Globus pallidus (tissue), 1 donor: ENCODE measurements at regions not wholly inside any gene's neighbourhood (a gene's known extent, or its start where the extent isn't known, plus 50 kb on each side); places are given as distances from the start of the nearest gene placed in this dataset.
A peak's percentile ranks its signal among the peaks of the same experiment; 100 is the strongest.

ENCODE experiments used
- DNase-seq: peaks from one replicate; pipeline ENCODE4 v3.0.0-alpha.2; 2015; ENCODE audit warnings: low spot score

DNA sequence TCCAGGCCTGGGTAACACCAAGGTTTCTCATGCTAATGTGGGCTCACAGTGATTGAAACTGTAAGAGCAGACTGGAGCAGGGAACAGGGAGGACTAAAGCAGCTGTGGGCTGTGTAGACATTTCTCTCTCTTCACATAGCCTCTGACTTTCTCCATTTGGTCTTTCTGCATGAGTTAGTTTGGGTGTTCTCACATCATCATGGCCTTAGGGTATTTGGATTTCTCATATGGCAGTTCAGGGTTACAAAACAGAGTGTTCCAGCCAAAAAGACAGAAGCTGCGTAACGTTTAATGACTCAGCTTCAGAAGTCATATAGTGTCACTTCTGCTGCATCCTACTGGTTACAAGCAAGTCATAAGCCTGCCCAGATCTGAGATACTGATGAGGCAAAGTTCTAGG lies 52.0 kb upstream of the OSBPL8 start:
- no peak for DNase-seq

DNA sequence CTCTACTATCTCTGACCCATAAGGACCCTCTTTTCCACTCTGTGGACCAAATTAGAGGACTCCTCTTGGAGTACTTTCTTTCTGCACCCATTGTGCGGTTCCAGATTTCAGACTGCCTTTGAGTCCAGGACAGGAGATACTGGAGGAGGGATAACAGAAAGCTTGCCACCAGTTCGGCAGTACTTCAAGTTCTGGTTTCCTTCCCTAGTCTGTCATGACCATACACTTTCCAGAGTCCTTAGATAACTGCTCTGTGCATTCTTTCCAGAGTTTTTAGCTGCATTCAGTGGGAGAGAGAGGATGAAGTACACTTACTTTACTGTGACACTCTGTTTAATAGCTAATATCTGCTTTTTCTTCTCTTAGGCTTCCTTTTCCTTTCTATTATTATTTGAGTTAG lies 54.8 kb upstream of the OSBPL8 start:
- no peak for DNase-seq

DNA sequence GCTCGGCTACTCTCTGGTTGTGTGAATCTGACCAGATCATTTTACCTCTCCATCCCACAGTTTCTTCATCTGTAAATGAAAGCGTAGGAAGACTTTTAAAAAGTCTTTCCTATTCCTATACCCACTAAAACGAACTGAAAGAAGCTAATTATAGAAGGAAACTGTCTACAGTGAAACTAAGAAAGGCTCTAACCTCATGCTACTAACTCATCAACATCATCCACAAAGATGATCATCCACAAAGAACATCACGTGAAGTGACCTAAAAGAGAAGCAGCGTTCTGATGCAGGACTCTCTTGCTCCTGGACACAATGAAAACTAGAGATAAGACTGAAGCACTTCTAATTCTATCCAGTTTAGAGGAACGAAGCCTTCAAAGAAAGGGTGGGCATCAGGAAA lies 58.5 kb upstream of the OSBPL8 start:
- DNase-seq, result no peak

DNA sequence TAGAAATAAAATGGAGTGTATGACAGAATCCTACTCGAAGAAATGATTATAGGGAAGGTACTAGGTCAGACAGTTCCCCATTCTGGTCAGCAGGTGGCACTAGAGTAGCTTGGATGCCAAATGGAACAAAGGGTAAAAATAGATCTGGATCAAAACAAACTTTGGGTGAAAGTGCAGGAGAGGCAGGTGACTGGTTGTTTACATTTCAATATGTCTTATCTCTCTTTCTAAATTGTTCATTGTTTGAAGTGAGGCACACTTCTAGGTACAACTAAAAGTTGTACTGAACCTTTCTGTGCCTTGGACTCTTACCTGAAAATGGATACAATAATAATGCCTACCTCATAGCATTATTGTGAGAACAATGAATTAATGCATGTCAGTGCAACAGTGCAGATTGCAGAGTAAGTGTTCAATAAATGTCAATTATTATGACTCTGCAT lies 62.0 kb upstream of the OSBPL8 start:
- DNase-seq, result peak; percentile 54

DNA sequence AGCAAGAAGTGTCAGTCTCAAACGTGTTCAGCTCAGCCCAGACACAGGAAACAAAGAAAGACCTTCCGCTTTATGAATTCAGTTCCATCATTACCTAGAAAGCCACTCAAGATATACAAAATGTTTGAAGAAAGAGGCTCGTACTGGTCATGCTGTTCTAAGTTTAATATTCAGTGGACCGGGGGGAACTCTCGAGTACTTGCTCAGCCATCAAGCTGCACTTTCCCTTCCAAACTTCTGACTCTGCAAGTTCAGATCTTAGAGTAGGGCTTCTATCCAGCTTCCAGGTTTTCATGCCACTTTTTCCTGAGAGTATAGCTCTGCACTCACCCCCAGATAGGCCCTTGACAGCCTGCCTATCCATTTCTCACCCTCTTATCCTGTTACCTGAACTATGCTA lies 62.8 kb upstream of the OSBPL8 start:
- DNase-seq, result no peak

DNA sequence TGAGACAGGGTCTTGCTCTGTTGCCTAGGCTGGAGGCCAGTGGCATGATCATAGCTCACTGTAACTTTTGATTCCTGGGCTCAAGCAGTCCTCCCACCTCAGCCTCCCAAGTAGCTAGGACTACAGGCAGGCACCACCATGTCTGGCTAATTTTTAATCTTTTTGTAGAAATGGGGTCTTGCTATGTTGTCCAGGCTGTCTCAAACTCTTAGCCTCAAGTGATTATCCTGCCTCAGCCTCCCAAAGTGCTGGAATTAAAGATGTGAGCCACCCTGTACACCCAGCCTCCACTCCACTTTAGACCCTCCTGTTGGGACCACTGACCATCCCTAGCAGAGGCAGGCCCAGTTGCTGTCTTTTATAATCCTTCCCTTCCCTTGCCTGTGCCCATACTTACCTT lies 63.3 kb upstream of the OSBPL8 start:
- no peak for DNase-seq

DNA sequence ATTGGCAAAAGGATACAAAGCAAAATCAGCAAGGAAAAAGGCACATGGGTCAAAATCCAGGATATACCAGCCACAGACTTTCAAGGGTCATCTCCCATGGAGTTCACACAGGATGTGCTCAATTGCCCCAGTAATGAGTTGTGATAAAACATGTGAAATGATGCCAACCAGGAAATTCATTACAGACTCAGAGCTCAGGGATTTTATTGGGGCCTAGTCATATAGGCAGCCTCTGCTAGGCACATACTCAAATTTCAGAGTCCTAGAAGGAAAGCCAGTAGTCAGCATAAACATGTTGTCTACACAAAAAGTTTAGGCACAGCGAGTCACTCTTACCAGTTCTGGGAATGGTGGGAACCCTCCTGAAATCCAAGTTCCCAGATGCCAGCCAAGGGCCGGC lies 64.4 kb upstream of the OSBPL8 start:
- no peak for DNase-seq

DNA sequence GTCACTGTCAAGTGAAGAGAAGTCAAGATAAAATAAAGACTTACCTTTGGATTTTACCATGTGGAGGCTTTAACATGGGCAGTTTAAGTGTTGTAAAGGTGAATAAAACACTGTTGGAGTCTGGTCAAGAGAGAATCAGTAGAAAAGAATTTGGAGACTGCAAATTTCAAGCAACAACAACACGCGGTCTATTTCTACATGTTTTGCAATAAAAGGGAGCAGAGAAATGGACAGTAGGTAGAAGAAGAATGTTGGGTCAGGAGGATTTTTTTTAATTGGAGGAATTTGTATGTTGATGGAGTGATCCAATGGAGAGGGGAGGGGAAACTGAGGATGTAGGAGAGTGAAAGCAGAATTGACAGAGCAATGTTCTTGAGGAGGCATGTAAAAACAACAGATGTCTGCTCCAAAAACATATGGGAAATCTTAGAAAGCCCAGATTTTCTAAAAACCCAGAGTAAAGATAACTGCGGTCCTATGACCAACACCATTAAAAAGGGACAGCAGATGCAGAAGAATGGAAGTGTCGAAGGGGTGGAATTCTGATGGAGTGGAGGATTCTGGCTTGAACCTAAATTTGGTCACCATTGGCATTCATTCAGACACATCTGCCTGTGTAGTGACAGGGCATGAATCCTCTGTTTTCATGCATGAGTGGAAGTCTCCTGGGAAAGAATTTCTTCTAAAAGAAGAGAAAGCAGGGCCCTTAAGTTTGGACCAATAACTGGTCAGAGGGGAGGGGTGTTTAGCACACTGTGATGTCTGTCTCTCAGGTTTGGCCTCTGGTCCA lies 68.0 kb upstream of the OSBPL8 start:
- DNase-seq, result no peak

DNA sequence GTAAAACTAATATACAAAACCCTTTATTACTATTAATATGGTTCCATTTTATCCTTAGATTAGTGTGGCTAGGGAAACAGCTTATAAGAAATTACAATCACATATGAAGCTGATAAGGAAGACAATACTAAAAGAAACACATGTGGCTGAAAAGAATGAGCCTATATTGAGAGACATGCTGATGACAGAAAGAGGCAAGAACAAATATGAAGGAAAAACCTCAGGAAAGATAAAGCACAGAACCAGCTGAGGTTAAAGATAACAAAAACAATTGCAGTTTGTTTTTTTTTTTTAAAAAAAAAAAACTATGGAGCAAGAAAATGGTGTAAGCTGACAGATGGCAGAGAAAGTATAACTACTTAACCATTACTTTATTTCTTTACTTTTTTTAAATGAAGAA lies 69.2 kb upstream of the OSBPL8 start:
- DNase-seq, result no peak

DNA sequence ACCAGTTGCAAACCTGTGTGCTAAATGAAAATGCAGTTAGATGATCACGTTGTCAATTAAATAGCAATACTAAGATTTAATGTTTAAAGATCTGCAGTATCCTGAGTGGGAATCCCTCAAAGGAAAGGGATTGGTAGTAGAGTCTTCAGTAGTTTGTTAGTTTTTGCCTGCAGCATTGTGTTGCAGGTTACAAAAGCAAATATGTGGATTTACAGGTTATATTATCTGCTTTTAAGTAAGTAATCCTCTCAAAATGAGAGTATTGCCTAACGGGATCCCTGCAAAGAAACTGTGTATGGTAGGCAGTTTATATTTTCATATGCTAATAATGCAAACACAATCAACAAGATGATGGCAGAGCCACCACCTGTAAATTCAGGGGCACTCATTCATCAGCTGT lies 72.2 kb upstream of the OSBPL8 start:
- no peak for DNase-seq

DNA sequence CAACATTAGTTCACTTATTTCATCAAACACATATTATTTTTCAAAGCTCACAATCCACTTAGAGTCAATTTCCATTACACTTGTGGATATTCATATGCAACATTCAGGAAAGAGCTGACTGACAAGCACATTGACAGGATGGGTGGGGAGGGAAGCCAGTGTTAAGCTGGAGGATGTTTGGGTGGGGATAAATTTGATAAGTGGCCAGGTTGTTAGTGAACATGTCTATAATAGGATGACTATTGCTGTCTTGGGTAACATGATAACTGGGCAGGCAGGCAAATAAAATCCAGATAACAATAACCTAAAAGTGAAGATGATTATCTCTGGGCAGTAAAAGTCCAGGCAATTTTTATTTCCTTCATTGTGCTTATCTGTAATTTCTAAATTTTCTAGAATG lies 73.8 kb upstream of the OSBPL8 start:
- no peak for DNase-seq

DNA sequence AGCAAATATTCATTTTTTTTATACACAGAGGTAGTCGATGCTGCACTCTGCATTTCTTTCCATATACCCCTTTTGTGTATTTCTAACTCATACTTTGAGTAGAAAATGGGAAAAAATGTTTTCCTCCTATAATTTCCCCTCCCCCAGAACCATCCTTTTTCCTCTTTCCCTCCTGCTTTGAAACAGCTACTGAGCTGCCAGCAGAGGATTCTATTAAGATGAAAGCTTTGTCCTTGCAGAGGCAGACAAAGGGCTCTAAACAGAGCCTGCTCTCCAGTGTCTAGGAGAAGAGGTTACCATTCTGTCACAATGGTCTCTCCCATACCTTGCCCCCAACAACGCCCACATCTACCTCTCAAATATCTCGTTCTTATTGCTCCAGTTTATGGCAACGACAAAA lies 74.6 kb upstream of the OSBPL8 start:
- DNase-seq, result no peak

DNA sequence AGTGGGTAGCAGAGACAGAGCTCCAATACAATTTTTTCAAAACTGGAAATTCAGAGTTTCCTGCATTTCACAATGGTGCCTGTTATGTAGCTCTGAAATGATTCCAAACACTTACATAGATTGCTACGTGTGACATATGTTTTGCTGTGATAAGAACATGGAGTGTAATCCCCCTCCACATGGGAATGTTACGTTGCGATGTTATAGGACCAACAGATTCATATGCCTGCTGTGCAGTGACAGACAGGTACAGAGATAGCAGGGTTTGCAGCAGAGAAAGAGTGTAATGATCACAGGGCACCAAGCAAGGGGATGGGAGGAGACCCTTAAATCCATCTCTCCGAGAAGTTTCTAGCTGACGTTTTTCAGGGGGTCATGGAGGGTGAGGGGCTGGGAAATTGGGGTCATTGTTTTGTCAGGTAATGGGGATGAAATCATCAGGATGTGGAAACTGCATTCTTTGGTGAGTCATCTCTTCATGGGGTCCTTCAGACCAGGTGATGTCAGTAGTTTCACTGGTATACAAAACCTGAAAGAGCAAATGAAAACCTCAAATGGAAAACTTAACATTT lies 76.6 kb upstream of the OSBPL8 start:
- DNase-seq, result no peak

DNA sequence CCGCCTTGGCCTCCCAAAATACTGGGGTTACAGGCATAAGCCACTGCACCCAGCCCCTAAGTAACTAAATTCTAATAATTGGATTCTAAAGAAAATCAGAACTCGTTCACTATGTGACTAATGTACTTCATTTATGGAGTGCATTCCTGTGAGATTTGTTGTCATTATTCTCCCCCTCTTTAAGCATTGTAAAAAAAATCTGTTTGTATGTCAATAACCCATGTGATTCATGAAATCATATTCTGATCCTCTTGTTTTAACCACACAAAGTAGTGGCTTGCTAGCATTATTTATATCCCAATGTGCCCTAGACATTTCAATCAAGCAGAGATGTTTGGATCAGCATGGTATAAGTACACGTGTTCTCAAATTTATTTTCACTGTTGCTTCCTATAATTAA lies 78.2 kb upstream of the OSBPL8 start:
- DNase-seq, result no peak

DNA sequence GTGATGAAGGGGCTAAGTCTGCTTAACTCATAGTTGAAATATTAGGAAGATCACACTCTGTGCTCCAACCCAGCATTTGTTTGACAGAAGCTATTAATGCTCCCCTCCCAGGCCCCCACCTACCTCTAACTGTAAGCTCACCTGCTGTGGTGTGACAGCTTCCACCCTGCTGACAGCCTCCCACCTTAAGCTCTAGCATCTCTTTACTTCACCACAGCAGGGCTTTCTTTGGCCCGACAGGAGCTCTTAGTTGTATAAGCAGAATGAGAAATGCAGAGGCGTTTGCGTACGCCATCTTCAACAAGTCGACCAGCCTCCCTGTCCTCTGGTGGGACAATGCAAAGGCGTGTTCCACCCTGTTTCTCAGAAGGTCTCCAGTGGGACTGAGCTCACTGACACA lies 80.1 kb upstream of the OSBPL8 start:
- no peak for DNase-seq

DNA sequence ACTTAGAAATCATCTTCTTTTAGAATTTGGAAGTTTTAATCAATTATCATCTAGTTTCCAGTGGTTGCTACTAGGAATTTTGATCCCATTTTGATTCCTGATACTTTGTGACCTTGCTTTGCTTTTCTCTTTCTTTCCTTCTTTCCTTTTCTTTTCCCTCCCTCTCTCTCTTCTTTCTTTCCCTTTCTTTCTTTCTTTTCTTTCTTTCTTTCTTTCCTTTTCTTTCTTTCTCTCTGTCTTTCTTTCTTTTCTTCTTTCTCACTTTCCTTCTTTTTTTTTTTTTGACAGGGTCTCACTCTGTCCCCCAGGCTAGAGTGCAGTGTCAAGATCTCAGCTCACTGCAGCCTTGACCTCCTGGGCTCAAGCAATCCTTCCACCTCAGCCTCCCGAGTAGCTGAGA lies 81.5 kb upstream of the OSBPL8 start:
- no peak for DNase-seq

DNA sequence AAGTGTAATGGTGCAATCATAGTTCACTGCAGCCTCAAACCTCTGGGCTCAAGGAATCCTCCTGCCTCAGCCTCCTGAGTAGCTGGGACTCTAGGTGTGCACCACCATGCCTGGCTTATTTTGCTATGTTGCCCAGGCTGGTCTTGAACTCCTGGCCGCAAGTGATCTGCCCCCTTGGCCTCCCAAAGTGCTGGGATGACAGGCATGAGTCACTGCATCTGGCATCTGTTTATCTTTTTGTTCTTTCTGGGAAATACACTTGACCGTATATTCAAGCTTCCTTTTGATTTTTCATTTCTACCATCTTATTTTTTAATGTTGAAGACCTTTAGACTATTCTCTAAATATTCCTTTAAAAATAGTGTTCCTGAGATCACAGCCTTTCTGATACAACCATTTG lies 82.4 kb upstream of the OSBPL8 start:
- DNase-seq, result no peak

DNA sequence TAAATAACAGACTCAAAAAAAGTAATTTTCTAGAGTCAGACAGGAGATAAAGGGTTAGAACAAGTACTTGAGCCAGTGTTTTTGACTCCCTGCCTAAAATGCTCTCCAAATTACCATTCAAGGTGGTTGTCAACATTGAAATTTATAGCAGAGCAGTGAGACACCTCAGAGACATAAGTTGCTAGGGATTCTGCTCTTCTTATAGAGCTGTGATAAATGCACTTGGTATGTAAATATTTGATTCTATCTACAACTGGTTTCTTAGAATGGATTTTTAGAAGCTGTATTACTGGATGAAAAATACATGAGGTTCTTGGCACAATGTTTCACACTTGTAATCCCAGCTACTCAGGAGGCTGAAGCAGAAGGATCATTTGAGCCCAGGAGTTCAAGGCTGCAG lies 83.9 kb upstream of the OSBPL8 start:
- no peak for DNase-seq

DNA sequence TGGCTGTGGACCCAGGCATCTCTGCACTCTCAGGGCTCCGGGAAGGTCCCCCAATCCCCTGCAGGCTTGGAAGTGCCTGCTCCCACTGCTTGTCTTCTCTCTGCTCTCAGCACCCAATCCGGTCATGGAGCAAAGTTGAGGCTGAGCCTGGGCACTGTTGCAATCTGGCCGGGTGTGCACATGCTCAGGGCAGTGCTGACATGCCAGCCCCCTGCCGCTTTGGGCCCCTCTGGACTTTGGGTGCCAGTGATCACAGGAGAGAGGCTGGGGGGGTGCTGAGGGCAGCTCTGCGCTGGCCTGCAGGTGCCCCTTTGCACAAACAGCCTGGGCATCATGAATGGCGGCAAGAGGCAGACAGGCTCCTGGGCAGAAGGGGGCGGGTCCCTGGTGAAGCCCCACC lies 85.4 kb upstream of the OSBPL8 start:
- no peak for DNase-seq

DNA sequence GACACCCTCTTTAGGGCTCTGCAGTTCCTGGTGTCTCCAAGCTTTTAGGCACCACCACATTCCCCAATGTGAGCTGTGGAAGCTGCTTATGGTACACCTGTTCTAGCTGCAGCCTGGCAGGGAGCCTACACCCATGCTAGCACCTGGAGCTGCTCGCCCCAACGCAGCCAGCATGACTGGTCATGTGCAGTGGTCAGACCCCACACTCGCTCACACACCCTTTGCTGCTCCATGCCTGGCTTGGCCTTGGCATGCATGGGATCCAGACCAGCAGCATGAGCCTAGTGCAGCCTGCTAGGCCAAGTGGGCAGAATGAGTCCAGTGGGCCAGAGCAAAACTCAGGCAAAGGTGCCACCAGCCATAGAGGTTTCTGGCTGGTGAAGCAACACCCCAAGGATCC lies 86.4 kb upstream of the OSBPL8 start:
- DNase-seq, result no peak

DNA sequence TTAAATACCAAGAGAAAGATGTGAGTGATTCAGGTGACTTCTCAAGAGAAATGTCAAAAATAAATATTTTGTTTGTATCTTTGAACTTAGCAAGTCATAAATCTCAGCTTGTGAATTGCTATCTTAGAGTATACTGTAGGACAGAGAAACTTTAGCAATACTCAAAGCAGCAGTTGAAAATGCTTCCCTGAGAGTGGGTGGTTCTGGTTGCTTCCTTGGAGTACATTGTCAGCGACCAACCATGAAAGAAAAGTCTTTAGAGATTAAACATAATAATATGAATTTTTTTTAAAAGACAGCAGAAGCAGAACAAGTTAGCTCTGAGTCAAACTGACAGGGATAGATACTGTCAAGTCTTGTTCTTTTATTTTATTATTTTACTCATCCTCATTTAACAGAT lies 86.8 kb upstream of the OSBPL8 start:
- no peak for DNase-seq

DNA sequence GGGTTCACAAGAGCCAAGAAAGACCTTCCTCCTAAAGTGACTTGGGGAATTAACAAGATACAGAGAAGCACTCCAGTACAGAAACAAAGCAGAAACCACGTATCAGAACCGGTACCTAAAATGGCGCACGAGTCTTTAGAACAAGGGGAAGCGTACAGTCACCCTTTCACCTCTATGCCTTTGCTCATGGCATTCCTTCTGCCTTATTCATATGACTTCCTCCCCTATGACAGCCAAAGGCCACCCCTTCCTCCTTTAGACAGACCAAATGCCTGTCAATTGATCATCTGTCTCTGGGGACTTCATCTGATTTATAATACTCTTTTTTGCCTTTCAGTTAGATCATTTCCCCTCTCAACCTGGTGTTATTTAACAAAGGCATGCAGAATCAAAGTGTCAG lies 89.5 kb upstream of the OSBPL8 start:
- no peak for DNase-seq

DNA sequence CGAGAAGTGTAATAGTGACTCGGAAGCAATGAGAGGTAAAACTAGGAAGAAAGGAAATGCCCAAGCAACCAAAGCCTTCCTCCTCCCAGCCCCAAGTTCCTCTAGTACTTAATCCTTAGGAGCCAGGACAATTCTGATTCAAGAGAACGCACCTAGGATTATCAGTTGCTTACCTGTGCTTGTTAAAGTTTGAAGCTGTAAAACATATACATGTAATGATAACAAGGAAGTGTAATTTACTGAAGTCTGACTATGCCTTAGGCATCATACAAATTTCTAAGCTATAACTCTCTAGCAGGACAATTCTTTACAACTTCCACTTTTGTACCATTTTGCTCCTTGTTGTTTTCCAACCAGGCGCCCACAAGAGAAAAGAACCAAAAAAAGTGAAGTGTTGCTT lies 92.8 kb upstream of the OSBPL8 start:
- no peak for DNase-seq

DNA sequence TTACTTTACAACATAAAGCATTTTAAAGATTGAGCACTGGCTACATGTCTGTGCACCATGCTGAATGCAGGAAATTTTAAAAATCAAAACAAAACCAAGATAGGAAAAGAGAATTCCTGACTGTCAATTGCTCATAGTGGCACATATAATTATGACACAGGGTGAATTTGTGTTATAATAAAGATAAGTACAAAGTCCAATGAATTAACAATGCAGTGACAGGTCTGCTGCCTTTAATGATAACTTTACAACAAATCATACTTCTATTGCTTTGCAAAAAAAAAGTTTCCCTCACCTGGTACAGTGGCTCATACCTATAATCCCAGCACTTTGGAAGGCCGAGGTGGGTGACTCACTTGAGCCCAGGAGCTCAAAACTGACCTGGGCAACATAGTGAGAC lies 93.8 kb upstream of the OSBPL8 start:
- no peak for DNase-seq
